Kidney epithelial cell (primary cell): ENCODE measurements at regions not wholly inside any gene's neighbourhood (a gene's known extent, or its start where the extent isn't known, plus 50 kb on each side); places are given as distances from the start of the nearest gene placed in this dataset.

ENCODE experiments used
- DNase-seq: peaks from one replicate; pipeline ENCODE4 v3.0.0-alpha.2; 2010; ENCODE audit warnings: low read depth
- H3K27me3 ChIP-seq: 2 replicates; pipeline ENCODE4 v1.6.0; 2011; ENCODE audit warnings: low read length; ENCODE audit not compliant: control insufficient read depth, insufficient read depth
- H3K36me3 ChIP-seq: 2 replicates; pipeline ENCODE4 v1.5.1; 2011; ENCODE audit warnings: low read length; ENCODE audit not compliant: control insufficient read depth, insufficient read depth
- H3K4me3 ChIP-seq: 2 replicates; pipeline ENCODE4 v1.5.1; 2011; ENCODE audit warnings: low read depth, mild to moderate bottlenecking, control low read depth, low read length
- CTCF ChIP-seq: IDR thresholded peaks from 2 replicates; pipeline ENCODE4 v1.5.1; 2011; ENCODE audit warnings: mild to moderate bottlenecking, moderate library complexity, low read length, control low read depth, inconsistent platforms; ENCODE audit not compliant: insufficient read depth, poor library complexity, severe bottlenecking

GRCh38 chr11:37527545-37527944, 929.5 kb upstream of the RAG2 start:
- Histone ChIP-seq H3K36me3 (no peaks in the 10 kb centered on the region), H3K4me3 (no peak overlapping the region), H3K27me3 (no peaks in the 10 kb centered on the region)
- TF ChIP-seq CTCF, result no peak
- DNase-seq, result no peak

- no peak overlapping the region for H3K4me3 ChIP-seq
- no peak for DNase-seq
- no peaks in the 10 kb centered on the region for H3K36me3 ChIP-seq
- TF ChIP-seq CTCF, result no peak
- no peaks in the 10 kb centered on the region for H3K27me3 ChIP-seq
Observed at GRCh38 chr11:37525336-37525735, 927.3 kb upstream of the RAG2 start.

- Histone ChIP-seq H3K36me3 (no peaks in the 10 kb centered on the region), H3K4me3 (no peak overlapping the region), H3K27me3 (no peaks in the 10 kb centered on the region)
- no peak for DNase-seq
- no peak for TF ChIP-seq CTCF
Observed at GRCh38 chr11:37519781-37520180, 921.7 kb upstream of the RAG2 start.

- Histone ChIP-seq H3K36me3 (no peaks in the 10 kb centered on the region), H3K27me3 (no peaks in the 10 kb centered on the region), H3K4me3 (no peak overlapping the region)
- DNase-seq, result no peak
- no peak for TF ChIP-seq CTCF
Observed at GRCh38 chr11:37512156-37512780, 914.2 kb upstream of the RAG2 start.

- H3K4me3 ChIP-seq, result no peak overlapping the region
- no peaks in the 10 kb centered on the region for H3K36me3 ChIP-seq
- no peak for TF ChIP-seq CTCF
- H3K27me3 ChIP-seq, result no peaks in the 10 kb centered on the region
- no peak for DNase-seq
Observed at GRCh38 chr11:37511425-37511933, 913.4 kb upstream of the RAG2 start.

- no peak for DNase-seq
- Histone ChIP-seq H3K27me3 (no peaks in the 10 kb centered on the region), H3K36me3 (no peaks in the 10 kb centered on the region), H3K4me3 (no peak overlapping the region)
- TF ChIP-seq CTCF, result no peak
Observed at GRCh38 chr11:37509506-37509905, 911.5 kb upstream of the RAG2 start.
